ENCODE measurements at regions not wholly inside any gene's neighbourhood (a gene's known extent, or its start where the extent isn't known, plus 50 kb on each side); places are given as distances from the start of the nearest gene placed in this dataset.

GRCh38 chr1:116320874-116321273, 52.2 kb upstream of the ATP1A1 start:
- TF ChIP-seq CTCF (optimal IDR thresholded peaks at IDR 0.05 in 1 of 3, IDR thresholded peaks at IDR 0.05 in 1 of 3, conservative IDR thresholded peaks at IDR 0.05 in 1 of 3; ENCODE audit: extremely low read depth in 1 of 3, insufficient read depth in 2 of 3, low read length in 3 of 3) (no peak), EZH2 (IDR thresholded peaks at IDR 0.05; ENCODE audit: low read length) (no peak)
